GM23248 (cell line): ENCODE measurements at regions not wholly inside any gene's neighbourhood (a gene's known extent, or its start where the extent isn't known, plus 50 kb on each side); places are given as distances from the start of the nearest gene placed in this dataset.

Experiments
- EZH2 ChIP-seq: fragments of 200-600 bp; sonication (generic); IDR thresholded peaks from 2 replicates; pipeline ENCODE4 v1.6.1; 2018; ENCODE audit warnings: antibody characterized with exemption, mild to moderate bottlenecking; ENCODE audit not compliant: insufficient read depth, poor library complexity, severe bottlenecking
- EZH2phosphoT487 ChIP-seq: fragments of 200-600 bp; sonication (generic); IDR thresholded peaks from 2 replicates; pipeline ENCODE4 v1.6.1; 2018; ENCODE audit warnings: antibody characterized with exemption, moderate library complexity, mild to moderate bottlenecking, low read depth; ENCODE audit not compliant: insufficient read depth

DNA sequence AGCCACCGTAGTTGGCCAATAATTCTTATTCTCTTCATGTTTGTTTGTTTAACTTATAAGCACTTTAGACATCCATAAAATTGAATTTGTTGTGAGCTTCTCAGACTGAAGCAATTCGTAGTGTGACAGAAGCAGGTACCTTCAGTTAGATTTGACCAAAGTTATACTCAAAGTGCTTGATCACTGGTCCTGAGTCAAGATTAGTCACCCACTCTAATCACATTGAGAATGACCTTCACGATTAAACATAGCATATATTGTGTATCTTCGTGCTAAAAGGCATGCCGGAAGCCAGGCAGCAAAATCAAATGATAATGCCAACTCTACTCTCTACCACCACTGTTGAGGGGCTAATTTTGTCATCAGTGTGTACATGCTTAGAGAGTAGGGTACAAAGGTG, 763.7 kb upstream of the MBL2 start:
- TF ChIP-seq EZH2phosphoT487 (no peak), EZH2 (no peak)
